Nephron (organoid): ENCODE measurements at regions not wholly inside any gene's neighbourhood (a gene's known extent, or its start where the extent isn't known, plus 50 kb on each side); places are given as distances from the start of the nearest gene placed in this dataset.
"Not testable (repeated sequence)": the region's sequence is repeated elsewhere in the genome, so short reads cannot be mapped to it uniquely, and the experiment has no call there.

Source experiments
- H3K27ac Mint-ChIP-seq, 3 experiments: 2 replicates each; pipeline ENCODE4 v1.8.0; 2020; ENCODE audit warnings: mixed read lengths in 3 of 3, mild to moderate bottlenecking in 2 of 3, moderate library complexity in 1 of 3
- H3K27me3 Mint-ChIP-seq: 2 replicates; pipeline ENCODE4 v1.8.0; 2021; ENCODE audit warnings: low read depth, mild to moderate bottlenecking, moderate library complexity, mixed read lengths
- H3K36me3 Mint-ChIP-seq: 2 replicates; pipeline ENCODE4 v1.8.0; 2020; ENCODE audit warnings: low read depth, mixed read lengths
- H3K4me1 Mint-ChIP-seq: 2 replicates; pipeline ENCODE4 v1.8.0; 2020; ENCODE audit warnings: mixed read lengths
- H3K4me3 Mint-ChIP-seq, 3 experiments: 2 replicates each; pipeline ENCODE4 v1.8.0; 2020; ENCODE audit warnings: mild to moderate bottlenecking in 3 of 3, mixed read lengths in 3 of 3, moderate library complexity in 2 of 3
- H3K9me3 Mint-ChIP-seq: 2 replicates; pipeline ENCODE4 v1.8.0; 2020; ENCODE audit warnings: mixed read lengths
- CTCF ChIP-seq, 3 experiments: fragments of 200-600 bp; sonication (generic); IDR thresholded peaks; one replicate each; pipeline ENCODE4 v1.5.0; 2021; ENCODE audit warnings: antibody characterized with exemption in 3 of 3; ENCODE audit not compliant: unreplicated experiment in 3 of 3

GRCh38 chr1:119260506-119260905, 108.1 kb upstream of the HAO2 start:
- Mint-ChIP-seq H3K36me3 (no peaks in the 10 kb centered on the region), H3K27me3 (no peaks in the 10 kb centered on the region), H3K9me3 (peaks cover 3% of the 10 kb centered on the region), H3K27ac (no peak overlapping the region), H3K4me3 (no peak overlapping the region), H3K4me1 (no peaks in the 10 kb centered on the region)
- TF ChIP-seq CTCF (IDR thresholded peaks at IDR 0.05; ENCODE audit: unreplicated experiment in 3 of 3) = no peak

DNA sequence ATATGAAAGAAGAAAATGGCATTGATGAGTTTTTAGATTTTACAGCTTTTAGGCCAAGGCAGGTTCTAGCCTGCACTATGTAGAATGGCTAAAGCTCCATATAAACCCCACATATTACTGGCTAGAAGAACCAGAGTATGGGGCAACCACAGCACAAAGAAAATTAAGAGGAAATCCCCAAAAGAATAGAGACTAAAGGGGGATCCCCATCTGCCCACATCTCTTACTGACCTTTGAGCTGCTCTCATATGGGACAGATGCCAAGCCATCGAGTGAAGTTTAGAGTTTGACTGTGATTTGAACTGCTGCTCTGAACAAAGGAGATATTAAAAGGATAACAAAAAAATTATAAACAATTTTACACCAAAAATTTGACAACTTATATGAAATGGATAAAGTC, 102.2 kb upstream of the HAO2 start:
- H3K27me3 Mint-ChIP-seq = peaks cover 3% of the 10 kb centered on the region
- peaks cover 6% of the 10 kb centered on the region for H3K4me1 Mint-ChIP-seq
- no peak overlapping the region for H3K27ac Mint-ChIP-seq
- H3K9me3 Mint-ChIP-seq = peaks cover 7% of the 10 kb centered on the region
- TF ChIP-seq CTCF (IDR thresholded peaks at IDR 0.05; ENCODE audit: unreplicated experiment in 3 of 3) = no peak
- H3K36me3 Mint-ChIP-seq = no peaks in the 10 kb centered on the region
- no peak overlapping the region for H3K4me3 Mint-ChIP-seq

DNA sequence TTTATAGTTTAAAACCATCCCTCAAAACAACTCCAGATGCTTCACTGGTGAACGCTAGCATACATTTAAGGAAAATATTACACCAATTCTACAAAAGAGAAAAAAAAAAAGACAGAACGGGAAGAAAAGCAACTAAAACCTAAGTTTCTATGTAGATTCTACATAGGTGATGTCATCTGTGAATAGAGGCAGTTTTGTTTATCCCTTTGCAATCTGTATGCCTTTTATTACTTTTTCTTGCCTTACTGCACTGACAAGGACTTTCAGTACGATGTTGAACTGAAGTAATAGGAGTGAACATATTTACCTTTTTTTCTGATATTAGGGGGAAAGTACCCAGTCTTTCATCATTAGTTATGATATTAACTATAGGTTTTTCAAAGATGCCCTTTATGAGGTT, 101.7 kb upstream of the HAO2 start:
- H3K27me3 Mint-ChIP-seq = peaks cover 3% of the 10 kb centered on the region

DNA sequence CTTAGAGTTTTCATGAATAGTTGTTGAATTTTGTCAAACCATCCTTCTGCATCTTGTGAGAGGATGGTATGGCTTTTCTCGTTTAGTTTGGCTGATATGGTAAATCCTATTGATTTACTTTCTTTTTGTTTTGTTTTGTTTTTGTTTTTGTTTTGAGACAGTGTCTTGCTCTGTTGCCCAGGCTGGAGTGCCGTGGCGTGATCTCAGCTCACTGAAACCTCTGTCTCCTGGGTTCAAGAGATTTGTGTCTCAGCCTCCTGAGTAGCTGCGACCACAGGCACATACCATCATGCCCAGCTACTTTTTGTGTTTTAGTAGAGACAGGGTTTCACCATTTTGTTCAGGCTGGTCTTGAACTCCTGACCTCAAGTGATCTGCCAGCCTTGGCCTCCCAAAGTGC, 101.3 kb upstream of the HAO2 start:
- not testable (repeated sequence) for H3K27ac Mint-ChIP-seq, H3K9me3 Mint-ChIP-seq, H3K27me3 Mint-ChIP-seq, H3K4me3 Mint-ChIP-seq, H3K36me3 Mint-ChIP-seq, H3K4me1 Mint-ChIP-seq

More for the DNA sequence above, 101.7 kb upstream of the HAO2 start:
- Mint-ChIP-seq H3K27ac (no peak overlapping the region), H3K4me1 (peaks cover 6% of the 10 kb centered on the region), H3K36me3 (no peaks in the 10 kb centered on the region), H3K9me3 (peaks cover 7% of the 10 kb centered on the region), H3K4me3 (no peak overlapping the region)
- TF ChIP-seq CTCF (IDR thresholded peaks at IDR 0.05; ENCODE audit: unreplicated experiment in 3 of 3) = no peak

- H3K27ac Mint-ChIP-seq = no peak overlapping the region
- peaks cover 14% of the 10 kb centered on the region for H3K4me1 Mint-ChIP-seq
- no peak for TF ChIP-seq CTCF (IDR thresholded peaks at IDR 0.05; ENCODE audit: unreplicated experiment in 3 of 3)
- peaks cover 3% of the 10 kb centered on the region for H3K27me3 Mint-ChIP-seq
- no peak overlapping the region for H3K4me3 Mint-ChIP-seq
- H3K9me3 Mint-ChIP-seq = peaks cover 7% of the 10 kb centered on the region
- no peaks in the 10 kb centered on the region for H3K36me3 Mint-ChIP-seq
Measured at GRCh38 chr1:119268879-119269278, 99.7 kb upstream of the HAO2 start.

GRCh38 chr1:119275145-119276134, 93.1 kb upstream of the HAO2 start:
- Mint-ChIP-seq H3K4me1 (peaks cover 52% of the 10 kb centered on the region), H3K36me3 (no peaks in the 10 kb centered on the region), H3K27me3 (no peaks in the 10 kb centered on the region), H3K4me3 (peak overlapping the region in 1 of 3 experiments; percentile 3), H3K27ac (peak overlapping the region; percentile 28 to 55 (median 41)), H3K9me3 (no peaks in the 10 kb centered on the region)
- peak; percentile 76 to 79 (median 77) for TF ChIP-seq CTCF (IDR thresholded peaks at IDR 0.05; ENCODE audit: unreplicated experiment in 3 of 3)
